ENCODE measurements at regions not wholly inside any gene's neighbourhood (a gene's known extent, or its start where the extent isn't known, plus 50 kb on each side); places are given as distances from the start of the nearest gene placed in this dataset.
"Not testable (repeated sequence)": the region's sequence is repeated elsewhere in the genome, so short reads cannot be mapped to it uniquely, and the experiment has no call there.

DNA sequence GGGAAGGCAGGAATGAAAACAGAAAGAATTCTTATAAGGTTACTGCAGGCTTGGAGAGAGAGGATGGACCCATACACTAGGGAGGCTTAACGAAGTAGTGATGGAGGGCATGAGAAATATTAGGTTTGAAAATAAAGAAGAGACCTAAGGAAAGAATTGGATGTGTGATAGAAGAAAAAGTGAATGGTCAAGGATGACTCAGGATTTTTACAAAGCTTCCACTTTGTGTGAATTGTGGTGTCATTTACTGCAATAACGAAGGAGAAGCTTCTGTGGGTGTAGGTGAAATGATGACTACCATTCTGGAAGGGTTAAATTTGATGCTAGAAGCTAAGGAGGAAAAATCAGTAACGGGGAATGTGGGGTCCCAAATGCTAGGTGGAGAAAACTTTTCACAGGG is 191.2 kb downstream of the UTRN start:
- DNase-seq (ENCODE audit: low read depth in 2 of 2): no peak

GRCh38 chr6:144477396-144477795 is 192.3 kb downstream of the UTRN start:
- no peak for DNase-seq (ENCODE audit: low read depth in 2 of 2)

DNA sequence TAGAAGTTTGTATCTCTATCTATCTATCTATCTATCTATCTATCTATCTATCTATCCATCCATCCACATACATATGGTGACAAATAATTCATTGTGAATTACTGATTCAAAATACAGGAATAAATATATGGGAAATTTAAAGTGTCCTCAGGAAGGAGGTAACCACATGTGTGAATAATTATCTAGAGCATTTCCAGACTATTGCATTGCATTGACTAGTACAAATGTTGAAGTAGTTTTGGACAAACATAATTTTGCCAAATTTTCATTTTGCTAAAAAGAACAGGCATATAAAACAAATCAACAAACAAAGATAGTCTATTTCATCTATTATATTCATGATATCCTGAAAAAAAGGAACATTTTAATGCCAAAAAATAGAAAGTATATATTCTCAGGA is 192.7 kb downstream of the UTRN start:
- DNase-seq (ENCODE audit: low read depth in 2 of 2): no peak

- no peak for DNase-seq (ENCODE audit: low read depth in 2 of 2)
Observed at GRCh38 chr6:144478483-144478882, 193.3 kb downstream of the UTRN start.

- DNase-seq (ENCODE audit: low read depth in 2 of 2): no peak
Observed at GRCh38 chr6:144479991-144480390, 194.9 kb downstream of the UTRN start.

GRCh38 chr6:144480473-144480872 is 195.3 kb downstream of the UTRN start:
- DNase-seq (ENCODE audit: low read depth in 2 of 2): no peak

DNA sequence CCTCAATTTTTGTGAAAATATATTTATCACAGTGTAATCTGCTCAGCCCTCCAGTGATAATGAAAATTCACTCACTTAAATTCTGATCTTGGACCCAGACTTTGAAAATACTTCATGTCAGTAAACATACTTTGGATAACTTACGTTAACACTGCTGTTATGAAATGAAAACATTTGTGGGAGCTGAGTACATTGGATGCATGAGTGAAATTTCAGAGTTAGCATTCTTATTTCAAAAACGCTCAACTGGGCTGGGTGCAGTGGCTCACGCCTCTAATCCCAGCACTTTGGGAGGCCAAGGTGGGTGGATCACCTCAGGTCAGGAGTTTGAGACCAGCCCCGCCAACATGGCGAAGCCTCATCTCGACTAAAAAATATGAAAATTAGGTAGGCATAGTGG is 196.4 kb downstream of the UTRN start:
- no peak for DNase-seq (ENCODE audit: low read depth in 2 of 2)

GRCh38 chr6:144482142-144482541 is 197.0 kb downstream of the UTRN start:
- peak; percentile 40 to 45 for DNase-seq (ENCODE audit: low read depth in 2 of 2)

DNA sequence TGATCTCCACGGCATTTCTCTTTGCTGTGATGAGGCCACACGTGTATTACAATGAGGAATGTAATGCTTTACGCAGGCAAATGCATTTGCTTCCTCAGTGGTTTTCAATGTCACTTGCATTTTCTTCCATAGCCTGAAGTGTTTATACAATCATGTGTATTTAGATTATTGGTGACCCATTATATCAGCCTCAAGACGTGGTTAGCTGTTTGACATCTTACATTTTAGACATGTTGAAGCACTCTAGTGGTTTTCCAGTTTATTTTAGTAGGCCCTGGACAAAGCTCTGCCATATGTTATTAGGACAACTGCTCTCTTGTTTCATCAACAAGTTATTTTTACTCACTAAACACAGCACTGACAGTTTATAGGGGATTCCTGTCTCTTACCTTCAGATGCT is 200.4 kb downstream of the UTRN start:
- no peak for DNase-seq (ENCODE audit: low read depth in 2 of 2)

DNA sequence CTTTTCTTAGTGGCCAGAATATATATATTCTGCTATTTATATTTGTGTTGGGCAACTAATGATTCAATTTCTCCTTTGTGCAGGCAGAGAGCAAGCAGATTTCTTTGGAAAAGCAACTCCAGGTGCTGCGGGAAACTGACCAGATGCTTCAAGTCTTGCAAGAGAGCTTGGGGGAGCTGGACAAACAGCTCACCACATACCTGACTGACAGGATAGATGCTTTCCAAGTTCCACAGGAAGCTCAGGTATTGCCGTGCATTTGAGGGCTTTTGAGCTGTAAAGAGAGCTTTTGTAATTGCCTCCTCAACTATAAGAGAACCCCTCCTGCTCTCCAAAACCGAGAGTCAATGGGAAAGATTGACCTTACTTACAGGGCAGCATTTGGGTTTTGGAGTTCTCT is 203.5 kb downstream of the UTRN start:
- DNase-seq (ENCODE audit: low read depth in 2 of 2): no peak

DNA sequence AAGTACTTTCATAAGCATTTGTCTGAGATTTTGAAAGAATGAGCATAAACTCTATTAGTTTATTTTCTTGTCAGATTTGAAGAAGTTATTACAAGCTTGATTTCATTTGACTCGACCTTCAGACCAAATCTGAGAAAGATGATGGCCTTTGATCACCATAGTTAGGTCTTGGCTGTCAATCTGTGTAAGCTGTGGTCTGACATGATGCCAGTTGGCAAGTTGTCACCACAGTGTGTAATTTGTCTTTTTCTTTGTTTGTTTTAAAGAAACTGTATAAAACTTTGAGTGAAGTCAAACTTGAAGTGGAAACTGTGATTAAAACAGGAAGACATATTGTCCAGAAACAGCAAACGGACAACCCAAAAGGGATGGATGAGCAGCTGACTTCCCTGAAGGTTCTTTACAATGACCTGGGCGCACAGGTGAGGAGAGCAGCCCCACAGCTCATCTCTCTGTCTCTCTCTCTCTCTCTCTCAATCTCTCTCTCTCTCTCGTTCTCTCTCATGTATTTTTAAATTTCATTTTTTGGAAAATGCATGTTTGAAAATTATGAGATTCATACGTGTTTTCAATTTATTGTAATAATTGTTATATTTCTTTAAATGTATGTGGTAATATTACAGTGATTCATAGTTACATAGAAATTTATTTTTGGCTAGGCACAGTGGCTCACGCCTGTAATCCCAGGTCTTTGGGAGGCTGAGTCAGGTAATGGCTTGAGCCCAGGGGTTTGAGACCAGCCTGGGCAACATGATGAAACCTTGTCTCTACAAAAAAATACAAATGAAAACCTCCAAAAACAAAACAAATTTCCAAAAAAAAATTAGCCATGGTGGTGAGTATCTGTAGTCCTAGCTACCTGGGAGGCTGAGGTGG is 208.1 kb downstream of the UTRN start:
- DNase-seq (ENCODE audit: low read depth in 2 of 2): no peak

- DNase-seq (ENCODE audit: low read depth in 2 of 2): not testable (repeated sequence)
Observed at GRCh38 chr6:144495076-144495475, 209.9 kb downstream of the UTRN start.

GRCh38 chr6:144497650-144498049 is 212.5 kb downstream of the UTRN start:
- DNase-seq (ENCODE audit: low read depth in 2 of 2): no peak

DNA sequence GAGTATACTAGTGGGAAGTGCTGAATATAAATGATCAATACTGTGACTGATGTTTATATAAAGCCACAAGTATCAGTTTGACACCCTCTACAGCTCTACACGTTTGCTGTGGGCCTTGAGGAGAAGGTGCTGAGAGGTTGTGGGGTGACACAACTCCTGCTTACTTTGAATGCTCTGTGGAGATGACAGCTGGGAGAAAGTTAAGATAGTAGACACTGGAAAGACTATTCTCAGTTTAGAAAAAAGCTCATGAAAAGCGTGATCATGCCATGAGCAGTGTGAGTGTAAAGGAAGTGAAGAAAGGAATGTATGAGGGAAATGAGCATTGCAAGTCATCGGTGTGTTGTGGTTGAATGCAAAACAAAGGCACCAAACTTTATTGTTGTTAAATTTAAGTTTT is 215.8 kb downstream of the UTRN start:
- DNase-seq (ENCODE audit: low read depth in 2 of 2): no peak

DNA sequence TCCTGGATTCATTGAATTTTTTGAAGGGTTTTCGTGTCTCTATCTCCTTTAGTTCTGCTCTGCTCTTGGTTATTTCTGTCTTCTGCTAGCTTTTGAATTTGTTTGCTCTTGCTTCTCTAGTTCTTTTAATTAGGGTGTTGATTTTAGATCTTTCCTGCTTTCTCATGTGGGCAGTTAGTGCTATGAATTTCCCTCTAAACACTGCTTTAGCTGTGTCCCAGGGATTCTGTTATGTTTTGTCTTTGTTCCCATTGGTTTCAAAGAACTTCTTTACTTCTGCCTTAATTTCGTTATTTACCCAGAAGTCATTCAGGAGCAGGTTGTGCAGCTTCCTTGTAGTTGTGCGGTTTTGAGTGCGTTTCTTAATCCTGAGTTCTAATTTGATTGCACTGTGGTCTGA is 220.1 kb downstream of the UTRN start:
- DNase-seq (ENCODE audit: low read depth in 2 of 2): not testable (repeated sequence)

DNA sequence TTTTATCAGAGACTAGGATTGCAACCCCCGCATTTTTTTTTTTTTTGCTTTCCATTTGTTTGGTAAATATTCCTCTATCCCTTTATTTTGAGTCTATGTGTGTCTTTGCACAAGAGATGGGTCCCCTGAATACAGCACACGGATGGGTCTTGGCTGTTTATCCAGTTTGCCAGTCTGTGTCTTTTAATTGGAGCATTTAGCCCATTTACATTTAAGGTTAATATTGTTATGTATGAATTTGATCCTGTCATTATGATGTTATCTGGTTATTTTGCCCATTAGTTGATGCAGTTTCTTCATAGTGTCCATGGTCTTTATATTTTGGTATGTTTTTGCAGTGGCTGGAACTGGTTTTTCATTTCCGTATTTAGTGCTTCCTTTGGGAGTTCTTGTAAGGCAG is 220.9 kb downstream of the UTRN start:
- DNase-seq (ENCODE audit: low read depth in 2 of 2): not testable (repeated sequence)

DNA sequence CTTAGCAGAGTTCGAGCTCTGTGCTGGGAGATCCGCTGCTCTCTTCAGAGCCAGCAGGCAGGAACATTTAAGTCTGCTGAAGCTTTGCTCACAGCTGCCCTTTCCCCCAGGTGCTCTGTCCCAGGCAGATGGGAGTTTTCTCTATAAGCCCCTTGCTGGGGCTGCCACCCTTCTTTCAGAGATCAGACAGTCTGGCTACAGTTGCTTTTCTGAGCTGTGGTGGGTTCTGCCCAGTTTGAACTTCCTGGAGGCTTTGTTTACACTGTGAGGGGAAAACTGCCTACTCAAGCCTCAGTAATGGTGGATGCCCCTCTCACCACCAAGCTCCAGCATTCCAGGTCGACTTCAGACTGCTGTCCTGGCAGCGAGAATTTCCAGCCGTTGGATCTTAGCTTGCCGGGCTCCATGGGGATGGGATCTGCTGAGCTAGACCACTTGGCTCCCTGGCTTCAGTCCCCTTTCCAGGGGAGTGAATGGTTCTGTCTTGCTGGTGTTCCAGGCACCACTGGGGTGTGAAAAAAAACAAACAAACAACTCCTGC is 222.7 kb downstream of the UTRN start:
- DNase-seq (ENCODE audit: low read depth in 2 of 2): not testable (repeated sequence)

- no peak for DNase-seq (ENCODE audit: low read depth in 2 of 2)
Observed at GRCh38 chr6:144510859-144511258, 225.7 kb downstream of the UTRN start.

DNA sequence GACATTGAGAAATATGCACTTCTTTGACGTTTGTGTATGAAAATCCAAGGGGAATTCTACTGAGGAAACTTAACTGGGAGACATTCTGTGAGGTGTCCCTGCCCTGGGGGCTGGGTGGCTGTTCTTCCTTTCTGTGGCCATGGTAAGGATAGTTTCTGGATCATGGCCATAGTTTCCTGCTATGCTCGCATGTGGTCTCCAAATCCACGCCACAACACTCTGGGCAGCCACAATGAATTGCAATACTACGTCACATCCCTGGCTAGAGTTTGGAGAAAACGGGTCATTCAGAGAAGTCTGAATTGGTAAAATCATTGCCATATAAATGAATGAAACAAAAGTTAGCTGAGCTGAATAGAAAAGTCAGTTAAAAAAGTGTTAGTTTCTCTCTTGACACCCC is 230.6 kb downstream of the UTRN start:
- no peak for DNase-seq (ENCODE audit: low read depth in 2 of 2)

- no peak for DNase-seq (ENCODE audit: low read depth in 2 of 2)
Observed at GRCh38 chr6:144519426-144519825, 234.3 kb downstream of the UTRN start.

- DNase-seq (ENCODE audit: low read depth in 2 of 2): no peak
Observed at GRCh38 chr6:144528743-144529425, 243.7 kb downstream of the UTRN start.

- no peak for DNase-seq (ENCODE audit: low read depth in 2 of 2)
Observed at GRCh38 chr6:144530118-144530517, 245.0 kb downstream of the UTRN start.

- DNase-seq (ENCODE audit: low read depth in 2 of 2): not testable (repeated sequence)
Observed at GRCh38 chr6:144532238-144532637, 247.1 kb downstream of the UTRN start.

Data from stimulated activated CD4-positive, alpha-beta T cell treated with anti-CD3 and anti-CD28 coated beads, Interleukin-1b, Interleukin-23, amount 100 ng/mL, for 1 hour (primary cell).